GM19023 (cell line): ENCODE measurements at regions not wholly inside any gene's neighbourhood (a gene's known extent, or its start where the extent isn't known, plus 50 kb on each side); places are given as distances from the start of the nearest gene placed in this dataset.
"Not testable (repeated sequence)": the region's sequence is repeated elsewhere in the genome, so short reads cannot be mapped to it uniquely, and the experiment has no call there.

Source experiments
- ATAC-seq: cut with Tn5 transposase; IDR thresholded peaks from one replicate; pipeline ENCODE4 v1.9.1; 2021; ENCODE audit warnings: mild to moderate bottlenecking, moderate library complexity; ENCODE audit not compliant: unreplicated experiment

DNA sequence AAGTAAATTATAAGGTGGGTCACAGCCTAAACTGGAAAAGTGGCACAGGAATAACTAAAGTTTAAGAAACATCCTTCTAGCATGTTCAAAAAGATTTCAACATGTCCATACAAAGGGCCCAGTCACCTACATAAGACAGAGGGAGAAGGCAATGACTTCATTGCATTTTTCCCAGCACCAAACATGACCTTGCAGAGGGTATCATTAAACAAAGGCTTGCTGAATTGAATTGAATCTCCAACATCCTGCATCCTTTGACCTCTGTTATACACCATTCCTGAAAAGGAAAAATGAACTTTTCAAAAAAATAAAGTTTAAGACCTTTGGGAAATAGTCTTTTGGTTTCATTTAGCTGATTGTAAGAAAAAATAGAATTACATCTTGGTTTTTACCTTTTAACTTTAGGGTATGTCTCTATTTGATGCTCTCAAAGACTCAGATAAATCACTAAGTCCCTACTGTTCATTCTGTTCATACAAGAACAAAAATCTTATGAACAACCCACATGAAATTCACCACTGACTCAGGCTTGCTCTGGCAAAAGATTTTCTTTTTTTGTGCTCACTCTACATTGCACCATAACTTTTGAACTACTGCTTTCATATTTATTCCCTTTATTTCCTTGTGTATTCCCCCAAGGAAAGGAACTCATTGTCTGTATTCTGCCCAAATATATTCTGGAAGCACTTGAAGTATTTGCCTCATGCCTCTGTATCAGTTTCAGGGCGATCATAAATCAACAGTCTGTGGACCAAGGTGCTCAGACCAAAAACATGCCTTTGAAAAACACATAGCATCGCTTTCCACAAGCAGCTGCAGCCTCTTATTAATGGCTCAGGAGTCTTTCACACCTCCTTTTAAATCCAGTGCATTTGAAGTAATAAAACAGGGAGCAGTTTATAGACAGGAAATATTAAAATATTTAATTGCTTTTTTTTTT is 121.7 kb downstream of the DUSP6 start:
- no peak for ATAC-seq

DNA sequence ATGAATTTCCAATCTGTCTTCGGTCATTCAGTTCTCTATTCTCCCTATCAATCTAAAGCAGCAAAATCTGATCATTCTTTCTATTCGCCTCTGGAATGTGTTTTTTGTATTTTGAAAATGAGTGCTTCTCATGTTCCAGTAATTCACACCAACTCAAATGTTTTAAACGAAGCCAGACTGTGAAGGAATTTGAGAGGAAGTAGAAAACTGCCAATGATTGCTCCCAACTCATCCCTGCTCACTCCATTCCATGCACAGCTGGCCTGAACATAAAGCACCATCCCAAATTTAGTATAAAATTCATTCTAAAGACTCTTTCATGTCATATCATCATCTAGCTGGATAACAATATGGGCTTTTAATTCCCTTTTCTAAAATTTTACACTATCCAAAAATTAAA is 123.8 kb downstream of the DUSP6 start:
- ATAC-seq = no peak

- no peak for ATAC-seq
Observed at GRCh38 chr12:89227774-89228173, 124.5 kb downstream of the DUSP6 start.

DNA sequence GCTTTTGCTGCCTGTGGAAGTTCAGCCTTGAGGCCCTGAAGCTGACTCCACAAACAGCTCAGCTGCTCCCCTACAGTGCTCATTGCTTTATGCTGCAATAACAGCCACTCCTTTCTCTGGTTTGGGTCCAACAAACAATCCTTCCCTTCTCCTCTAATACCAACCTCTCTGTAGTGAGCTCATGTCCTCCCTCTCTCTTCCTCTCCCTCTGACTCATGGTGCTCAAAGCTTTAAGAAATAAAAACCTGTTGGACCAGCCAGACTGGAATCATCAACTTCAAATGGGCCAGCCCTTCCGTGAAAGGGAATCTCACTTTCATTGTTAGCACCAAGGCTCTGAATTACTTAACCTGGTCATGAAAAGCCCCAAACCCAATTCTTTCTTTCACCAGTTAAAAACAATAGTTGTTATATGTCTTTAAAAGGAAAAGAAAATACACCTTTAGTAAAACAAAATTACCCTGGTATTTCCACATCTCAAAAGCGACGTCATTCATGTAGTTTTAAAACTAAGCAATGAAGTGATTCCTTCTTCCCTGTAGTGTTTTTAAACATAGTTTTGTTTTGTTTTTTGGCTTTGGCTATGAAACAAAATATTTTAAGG is 126.4 kb downstream of the DUSP6 start:
- ATAC-seq = peak; percentile 62

DNA sequence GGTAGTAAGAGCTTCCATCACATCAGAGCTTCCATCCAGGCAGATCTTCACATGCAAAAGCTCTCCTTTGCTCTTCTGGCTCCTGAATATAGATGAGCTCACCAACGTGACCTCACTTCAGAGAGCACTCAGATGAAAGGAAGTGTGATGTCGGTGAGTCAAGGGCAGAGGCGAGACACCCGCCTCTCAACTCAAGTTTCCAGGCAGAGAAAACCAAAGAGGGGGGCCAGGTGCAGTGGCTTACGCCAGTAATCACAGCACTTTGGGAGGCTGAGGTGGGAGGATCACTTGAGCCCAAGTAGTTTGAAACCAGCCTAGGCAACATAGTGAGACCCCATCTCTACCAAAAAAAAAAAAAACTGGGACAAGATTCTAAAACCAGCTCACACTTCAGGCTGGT is 126.9 kb downstream of the DUSP6 start:
- ATAC-seq = peak; percentile 56

GRCh38 chr12:89222580-89222979 is 129.7 kb downstream of the DUSP6 start:
- ATAC-seq = not testable (repeated sequence)

DNA sequence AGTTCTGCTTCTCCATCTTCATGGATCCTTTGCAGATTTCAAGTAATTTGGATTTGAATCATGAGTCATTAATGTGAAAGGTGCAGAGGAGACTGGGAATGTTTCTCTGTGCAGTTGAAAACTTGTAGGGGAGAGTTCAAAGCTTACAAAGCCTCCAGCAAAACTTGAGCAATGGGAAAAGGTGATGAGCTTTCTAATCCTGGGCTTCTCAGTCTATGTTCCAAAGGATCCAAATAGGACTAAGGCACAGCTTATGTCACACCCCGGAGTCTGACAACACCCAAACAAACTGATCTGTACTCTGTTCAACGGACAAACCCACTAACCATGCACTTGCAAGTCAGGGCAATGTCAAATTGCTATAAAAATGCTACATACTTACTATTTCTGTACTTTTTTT is 134.8 kb downstream of the DUSP6 start:
- ATAC-seq = no peak

- ATAC-seq = no peak
Observed at GRCh38 chr12:89216211-89216952, 135.9 kb downstream of the DUSP6 start.

DNA sequence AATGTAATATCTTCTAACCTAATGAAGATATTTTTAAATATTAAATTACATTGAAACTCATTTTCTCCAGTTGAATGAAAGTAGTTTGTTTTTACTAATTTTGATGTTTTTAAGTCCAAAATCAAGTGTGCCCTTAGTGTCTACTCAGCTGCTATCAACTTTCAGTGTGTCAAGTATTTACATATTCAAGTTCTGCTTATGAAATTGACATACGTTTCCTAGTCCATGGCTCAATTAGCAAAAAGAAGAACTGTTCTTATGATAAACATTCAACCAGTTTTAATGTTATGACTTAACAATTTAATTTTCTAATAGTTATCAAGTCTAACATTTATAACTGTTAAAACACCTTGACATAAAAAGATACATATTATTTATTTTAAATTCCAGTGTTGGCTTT is 137.1 kb downstream of the DUSP6 start:
- ATAC-seq = no peak

- no peak for ATAC-seq
Observed at GRCh38 chr12:89213747-89214146, 138.6 kb downstream of the DUSP6 start.

DNA sequence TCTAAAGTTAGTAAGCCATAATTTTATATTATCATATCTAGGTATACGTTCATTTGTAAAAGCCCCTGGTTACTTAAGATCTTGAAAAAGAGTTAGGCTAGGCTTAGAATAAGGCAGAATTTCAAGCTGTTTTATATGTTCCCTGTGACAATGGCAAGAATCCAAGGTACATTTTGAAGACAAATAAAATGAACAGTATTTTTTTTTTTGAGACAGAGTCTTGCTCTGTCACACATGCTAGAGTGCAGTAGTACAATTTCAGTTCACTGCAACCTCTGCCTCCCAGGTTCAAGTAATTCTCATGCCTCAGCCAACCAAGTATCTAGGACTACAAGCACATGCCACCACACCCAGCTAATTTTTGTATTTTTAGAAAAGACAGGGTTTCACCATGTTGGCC is 139.2 kb downstream of the DUSP6 start:
- ATAC-seq = no peak

GRCh38 chr12:89212339-89212771 is 139.9 kb downstream of the DUSP6 start:
- no peak for ATAC-seq

- ATAC-seq = no peak
Observed at GRCh38 chr12:89211456-89211855, 140.8 kb downstream of the DUSP6 start.

- ATAC-seq = no peak
Observed at GRCh38 chr12:89210277-89210676, 142.0 kb downstream of the DUSP6 start.

- no peak for ATAC-seq
Observed at GRCh38 chr12:89208661-89209096, 143.6 kb downstream of the DUSP6 start.

DNA sequence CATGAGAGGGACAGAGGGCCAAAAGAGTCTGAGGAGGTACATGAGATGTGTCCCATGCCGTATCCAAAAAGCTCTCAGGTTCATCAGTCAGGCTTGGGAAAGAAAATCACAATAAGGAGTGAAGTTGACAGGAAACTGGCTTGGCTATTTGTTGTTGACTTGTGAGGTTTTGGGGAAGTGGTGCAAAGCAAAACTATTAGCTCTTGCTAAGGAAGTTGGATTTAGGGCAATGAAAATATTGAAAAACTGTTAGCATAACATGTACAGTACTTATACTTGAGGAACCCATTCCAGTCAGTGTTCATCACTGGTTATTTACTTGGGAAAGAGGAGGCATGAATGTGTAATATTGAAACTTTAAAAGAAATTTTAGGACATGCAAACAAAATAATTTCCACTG is 145.9 kb downstream of the DUSP6 start:
- ATAC-seq = no peak

- ATAC-seq = no peak
Observed at GRCh38 chr12:89205517-89205916, 146.8 kb downstream of the DUSP6 start.

DNA sequence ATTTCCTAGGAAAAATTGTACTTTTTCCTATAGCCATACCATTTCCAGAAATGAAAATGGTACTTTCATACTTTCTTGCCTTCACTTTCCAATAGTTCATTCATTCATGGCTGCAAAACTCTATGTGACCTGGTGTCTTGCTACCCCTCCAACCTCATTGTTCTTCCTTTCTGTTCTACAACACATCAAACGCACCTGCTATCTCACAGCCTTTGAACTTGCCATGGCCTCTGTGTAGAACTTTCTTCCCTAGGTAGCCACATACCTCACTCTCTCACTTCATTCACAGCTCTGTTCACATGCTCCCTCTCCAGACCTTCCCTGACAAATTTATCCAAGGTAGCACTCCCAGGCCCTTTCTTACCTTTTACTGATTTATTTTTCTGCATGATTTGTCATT is 149.2 kb downstream of the DUSP6 start:
- no peak for ATAC-seq

- ATAC-seq = no peak
Observed at GRCh38 chr12:89200217-89200616, 152.1 kb downstream of the DUSP6 start.

GRCh38 chr12:89195470-89195869 is 156.8 kb downstream of the DUSP6 start:
- no peak for ATAC-seq

- no peak for ATAC-seq
Observed at GRCh38 chr12:89194683-89195082, 157.6 kb downstream of the DUSP6 start.

DNA sequence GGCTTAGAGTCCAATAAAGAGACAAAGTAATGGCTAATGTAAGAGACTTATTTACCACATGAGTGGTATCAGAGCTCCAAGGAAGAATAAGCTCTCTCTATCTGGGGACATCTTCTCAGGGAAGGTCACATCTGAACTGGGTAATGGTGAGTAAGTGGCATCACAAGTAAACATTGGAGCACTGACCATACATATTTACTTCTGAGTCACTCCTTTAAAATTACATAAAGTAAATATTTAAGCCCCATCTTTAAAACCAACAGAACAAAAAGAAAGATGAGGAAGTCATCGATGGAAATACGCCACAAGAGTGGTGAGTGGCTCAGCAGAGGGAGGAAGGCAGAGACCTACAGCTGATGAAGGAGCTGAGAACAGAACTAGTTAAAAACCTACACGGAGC is 159.9 kb downstream of the DUSP6 start:
- no peak for ATAC-seq
